ENCODE measurements at regions not wholly inside any gene's neighbourhood (a gene's known extent, or its start where the extent isn't known, plus 50 kb on each side); places are given as distances from the start of the nearest gene placed in this dataset.

DNA sequence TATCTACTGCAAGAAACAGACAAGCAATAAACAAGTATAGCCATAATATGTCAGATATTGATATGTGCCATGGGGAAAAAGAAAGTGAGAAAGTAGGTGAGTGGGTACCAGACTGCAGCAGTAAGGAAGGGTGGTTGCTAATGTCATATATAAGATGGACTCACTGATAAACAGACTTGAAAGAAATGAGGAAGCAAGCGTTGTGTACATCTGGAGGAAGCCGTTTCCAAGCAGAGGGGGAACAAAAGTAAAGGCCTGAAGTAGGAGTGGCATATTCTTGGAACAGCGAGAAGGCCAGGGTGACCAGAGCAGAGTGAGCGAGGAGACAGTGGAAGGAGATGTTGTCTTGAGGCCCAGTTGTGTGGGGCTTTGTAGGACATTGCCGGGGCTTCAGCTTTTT, 142.2 kb upstream of the MAP3K1 start:
- no peak for TF ChIP-seq EZH2 (IDR thresholded peaks at IDR 0.05; ENCODE audit: insufficient read depth, poor library complexity, severe bottlenecking)
- TF ChIP-seq EZH2phosphoT487 (IDR thresholded peaks at IDR 0.05; ENCODE audit: insufficient read depth, low read depth) = no peak

All from GM23248 (cell line).